Glutamatergic neuron (in vitro differentiated cells): ENCODE measurements at regions not wholly inside any gene's neighbourhood (a gene's known extent, or its start where the extent isn't known, plus 50 kb on each side); places are given as distances from the start of the nearest gene placed in this dataset.

Experiments used
- DNase-seq: peaks from one replicate; pipeline ENCODE4 v3.0.0; 2022
- H3K27ac Mint-ChIP-seq: one replicate; pipeline ENCODE4 v1.8.0; 2020; ENCODE audit warnings: mild to moderate bottlenecking, mixed read lengths, inconsistent platforms; ENCODE audit not compliant: unreplicated experiment
- H3K27me3 Mint-ChIP-seq: one replicate; pipeline ENCODE4 v1.8.0; 2020; ENCODE audit warnings: mild to moderate bottlenecking, moderate library complexity, mixed read lengths, inconsistent platforms; ENCODE audit not compliant: unreplicated experiment
- H3K36me3 Mint-ChIP-seq: one replicate; pipeline ENCODE4 v1.8.0; 2020; ENCODE audit warnings: mild to moderate bottlenecking, mixed read lengths, inconsistent platforms; ENCODE audit not compliant: unreplicated experiment
- H3K4me1 Mint-ChIP-seq: one replicate; pipeline ENCODE4 v1.8.0; 2020; ENCODE audit warnings: mild to moderate bottlenecking, low read depth, mixed read lengths, inconsistent platforms; ENCODE audit not compliant: unreplicated experiment
- H3K4me3 Mint-ChIP-seq: one replicate; pipeline ENCODE4 v1.8.0; 2020; ENCODE audit warnings: mild to moderate bottlenecking, mixed read lengths, inconsistent platforms; ENCODE audit not compliant: unreplicated experiment
- H3K9me3 Mint-ChIP-seq: one replicate; pipeline ENCODE4 v1.8.0; 2020; ENCODE audit warnings: mild to moderate bottlenecking, moderate library complexity, mixed read lengths, inconsistent platforms; ENCODE audit not compliant: unreplicated experiment
- CTCF ChIP-seq: fragments of 200-600 bp; sonication (generic); IDR thresholded peaks from one replicate; pipeline ENCODE4 v1.5.0; 2021; ENCODE audit not compliant: partially characterized antibody, unreplicated experiment

- H3K36me3 Mint-ChIP-seq = no peaks in the 10 kb centered on the region
- no peaks in the 10 kb centered on the region for H3K27me3 Mint-ChIP-seq
- H3K4me3 Mint-ChIP-seq = no peak overlapping the region
- no peak for TF ChIP-seq CTCF
- H3K9me3 Mint-ChIP-seq = peaks cover 2% of the 10 kb centered on the region
- no peak for DNase-seq
- no peak overlapping the region for H3K27ac Mint-ChIP-seq
- H3K4me1 Mint-ChIP-seq = peaks cover 14% of the 10 kb centered on the region
Observed at GRCh38 chr6:100155141-100155540, 161.1 kb upstream of the MCHR2 start.

- Mint-ChIP-seq H3K36me3 (no peaks in the 10 kb centered on the region), H3K9me3 (peaks cover 2% of the 10 kb centered on the region), H3K27ac (no peak overlapping the region), H3K4me1 (peaks cover 13% of the 10 kb centered on the region), H3K27me3 (no peaks in the 10 kb centered on the region), H3K4me3 (no peak overlapping the region)
- TF ChIP-seq CTCF = no peak
- no peak for DNase-seq
Observed at GRCh38 chr6:100153636-100154275, 159.7 kb upstream of the MCHR2 start.

GRCh38 chr6:100152201-100152600 lies 158.2 kb upstream of the MCHR2 start:
- Mint-ChIP-seq H3K27ac (no peak overlapping the region), H3K36me3 (no peaks in the 10 kb centered on the region), H3K9me3 (peaks cover 2% of the 10 kb centered on the region), H3K27me3 (no peaks in the 10 kb centered on the region), H3K4me1 (peaks cover 13% of the 10 kb centered on the region), H3K4me3 (no peak overlapping the region)
- TF ChIP-seq CTCF = no peak
- no peak for DNase-seq

- no peak overlapping the region for H3K4me3 Mint-ChIP-seq
- no peaks in the 10 kb centered on the region for H3K4me1 Mint-ChIP-seq
- no peak overlapping the region for H3K27ac Mint-ChIP-seq
- DNase-seq = no peak
- H3K9me3 Mint-ChIP-seq = peaks cover 1% of the 10 kb centered on the region
- no peaks in the 10 kb centered on the region for H3K27me3 Mint-ChIP-seq
- no peaks in the 10 kb centered on the region for H3K36me3 Mint-ChIP-seq
- TF ChIP-seq CTCF = no peak
Observed at GRCh38 chr6:100144991-100145390, 151.0 kb upstream of the MCHR2 start.

GRCh38 chr6:100138346-100139022 lies 144.5 kb upstream of the MCHR2 start:
- TF ChIP-seq CTCF = no peak
- Mint-ChIP-seq H3K27me3 (no peaks in the 10 kb centered on the region), H3K36me3 (no peaks in the 10 kb centered on the region), H3K4me3 (no peak overlapping the region), H3K9me3 (peaks cover 7% of the 10 kb centered on the region), H3K27ac (peak overlapping the region; percentile 22), H3K4me1 (no peaks in the 10 kb centered on the region)
- no peak for DNase-seq
